CD4-positive, alpha-beta T cell (primary cell): ENCODE measurements at regions not wholly inside any gene's neighbourhood (a gene's known extent, or its start where the extent isn't known, plus 50 kb on each side); places are given as distances from the start of the nearest gene placed in this dataset.

Experiments
- ATAC-seq: fragments of 200-7000 bp; cut with Tn5 transposase; one replicate; pipeline ENCODE4 v1.10.0; 2022; ENCODE audit warnings: mild to moderate bottlenecking; ENCODE audit not compliant: poor library complexity
- CTCF ChIA-PET: fragments of 350-600 bp; sonication (Branson Sonifier 250); formaldehyde crosslinking; loops from one replicate; lab custom pipeline; 2021; ENCODE audit warnings: antibody characterized with exemption, inconsistent platforms; lab: Charles Lee
- POLR2A ChIA-PET: fragments of 350-600 bp; sonication (Branson Sonifier 250); formaldehyde crosslinking; loops from one replicate; lab custom pipeline; 2021; ENCODE audit warnings: antibody characterized with exemption, inconsistent platforms; lab: Charles Lee
- DNase-seq, 14 experiments: peaks; one replicate each; pipeline ENCODE4 v3.0.0-alpha.2; 2013 to 2020; ENCODE audit warnings: mixed read lengths in 2 of 14
- H3K27ac ChIP-seq, 2 donors: one replicate each; pipeline versions ENCODE4 v1.5.1 to v1.7.0; 2013; ENCODE audit warnings: low read length in 2 of 2, low read depth in 1 of 2, mild to moderate bottlenecking in 1 of 2
- H3K27me3 ChIP-seq, 2 experiments: 1 replicate in 1 of 2; 2 replicates in 1 of 2; pipeline versions ENCODE4 v1.6.1 to v1.7.0; 2013; ENCODE audit warnings: low read length in 2 of 2, control low read depth in 1 of 2, mild to moderate bottlenecking in 1 of 2, moderate library complexity in 1 of 2; ENCODE audit not compliant: insufficient read depth in 2 of 2, control insufficient read depth in 1 of 2
- H3K36me3 ChIP-seq: one replicate; pipeline ENCODE4 v1.6.1; 2013; ENCODE audit warnings: low read length, control low read depth; ENCODE audit not compliant: insufficient read depth
- H3K4me1 ChIP-seq: one replicate; pipeline ENCODE4 v1.6.1; 2013; ENCODE audit warnings: low read length, control low read depth; ENCODE audit not compliant: insufficient read depth
- H3K4me3 ChIP-seq: one replicate; pipeline ENCODE4 v1.5.1; 2013; ENCODE audit warnings: mild to moderate bottlenecking, low read length, moderate library complexity
- H3K9me3 ChIP-seq, 2 experiments: 1 replicate in 1 of 2; 2 replicates in 1 of 2; pipeline versions ENCODE4 v1.6.1 to v1.7.0; 2013; ENCODE audit warnings: low read length in 2 of 2, mild to moderate bottlenecking in 2 of 2, control low read depth in 1 of 2, moderate library complexity in 1 of 2; ENCODE audit not compliant: control insufficient read depth in 1 of 2, insufficient read depth in 1 of 2
- H3K27ac Mint-ChIP-seq: one replicate; pipeline ENCODE4 v1.8.0; 2020; ENCODE audit warnings: mixed read lengths
- H3K27me3 Mint-ChIP-seq: one replicate; pipeline ENCODE4 v1.8.0; 2021; ENCODE audit warnings: mixed read lengths
- H3K36me3 Mint-ChIP-seq: one replicate; pipeline ENCODE4 v1.8.0; 2021; ENCODE audit warnings: low read depth, mixed read lengths
- H3K4me1 Mint-ChIP-seq: one replicate; pipeline ENCODE4 v1.8.0; 2021; ENCODE audit warnings: low read depth, mixed read lengths
- H3K4me3 Mint-ChIP-seq: one replicate; pipeline ENCODE4 v1.8.0; 2020; ENCODE audit warnings: mild to moderate bottlenecking, mixed read lengths
- H3K9me3 Mint-ChIP-seq: one replicate; pipeline ENCODE4 v1.8.0; 2020; ENCODE audit warnings: mixed read lengths
- CTCF ChIP-seq: fragments of 200-600 bp; IDR thresholded peaks from one replicate; pipeline ENCODE4 v1.8.0; 2022; ENCODE audit warnings: antibody characterized with exemption, mild to moderate bottlenecking
- intact Hi-C, 2 experiments: fragments of 100-400 bp; cut with DNase I in 1 of 2; cut with micrococcal nuclease in 1 of 2; formaldehyde crosslinking; loops; one replicate each; pipeline versions ENCODE4 v1.15.1 to v1.9.0; 2023 to 2025; cut with DNase I, micrococcal nuclease

- Mint-ChIP-seq H3K27me3 (peaks cover 26% of the 10 kb centered on the region), H3K27ac (no peak overlapping the region), H3K9me3 (no peaks in the 10 kb centered on the region), H3K4me1 (no peaks in the 10 kb centered on the region), H3K4me3 (no peak overlapping the region), H3K36me3 (no peaks in the 10 kb centered on the region)
- no peak for ATAC-seq
- intact Hi-C loops: no loop called here
- no peaks in the 10 kb centered on the region for H3K36me3 ChIP-seq
- CTCF ChIA-PET: no interaction called here
- H3K4me3 ChIP-seq: no peak overlapping the region
- no peak for TF ChIP-seq CTCF
- POLR2A ChIA-PET: no interaction called here
- H3K27me3 ChIP-seq: no peaks in the 10 kb centered on the region
- no peak for DNase-seq
- H3K27ac ChIP-seq: no peak overlapping the region
- no peaks in the 10 kb centered on the region for H3K4me1 ChIP-seq
- H3K9me3 ChIP-seq: no peaks in the 10 kb centered on the region
Observed at GRCh38 chr2:67899187-67899586, 163.6 kb downstream of the C1D start.

GRCh38 chr2:67900826-67901225 is 162.0 kb downstream of the C1D start:
- intact Hi-C loops: no loop called here
- no peak overlapping the region for H3K4me3 Mint-ChIP-seq
- no peak overlapping the region for H3K27ac ChIP-seq
- no peaks in the 10 kb centered on the region for H3K4me1 Mint-ChIP-seq
- no peaks in the 10 kb centered on the region for H3K36me3 ChIP-seq
- H3K36me3 Mint-ChIP-seq: no peaks in the 10 kb centered on the region
- peaks cover 22% of the 10 kb centered on the region for H3K27me3 Mint-ChIP-seq
- ChIA-PET POLR2A (no interaction called here), CTCF (no interaction called here)
- H3K9me3 ChIP-seq: no peaks in the 10 kb centered on the region
- H3K27ac Mint-ChIP-seq: no peak overlapping the region
- no peaks in the 10 kb centered on the region for H3K9me3 Mint-ChIP-seq
- no peak overlapping the region for H3K4me3 ChIP-seq
- H3K4me1 ChIP-seq: no peaks in the 10 kb centered on the region
- TF ChIP-seq CTCF: no peak
- ATAC-seq: no peak
- DNase-seq: no peak
- no peaks in the 10 kb centered on the region for H3K27me3 ChIP-seq

DNA sequence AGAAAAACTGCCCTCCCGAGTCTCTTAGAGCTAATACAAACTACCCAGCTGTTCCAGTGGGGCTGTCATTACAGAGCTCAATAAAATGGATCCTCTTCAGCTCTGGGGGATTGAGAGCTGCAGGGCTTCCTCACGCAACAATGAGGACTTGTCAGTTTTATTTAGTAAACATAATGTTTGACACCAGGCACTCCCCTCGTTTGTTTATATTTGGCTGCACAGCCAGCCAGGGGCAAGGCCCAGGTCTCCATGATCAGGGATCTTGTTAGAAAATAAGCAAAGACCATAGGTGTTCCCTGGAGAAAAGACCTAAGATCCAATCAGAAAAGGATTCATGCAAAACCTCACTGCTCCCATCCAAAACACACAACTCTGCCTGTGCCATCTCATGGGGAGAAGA is 158.2 kb downstream of the C1D start:
- CTCF ChIA-PET: no interaction called here
- Histone ChIP-seq H3K4me1 (no peaks in the 10 kb centered on the region), H3K4me3 (no peak overlapping the region), H3K9me3 (peaks cover 0 to 3% of the 10 kb centered on the region in 2 experiments), H3K27ac (no peak overlapping the region), H3K27me3 (no peaks in the 10 kb centered on the region), H3K36me3 (no peaks in the 10 kb centered on the region)
- Mint-ChIP-seq H3K9me3 (no peaks in the 10 kb centered on the region), H3K36me3 (no peaks in the 10 kb centered on the region), H3K27me3 (peaks cover 10% of the 10 kb centered on the region), H3K4me1 (no peaks in the 10 kb centered on the region), H3K27ac (no peak overlapping the region), H3K4me3 (no peak overlapping the region)
- ATAC-seq (no peak), DNase-seq (no peak)
- intact Hi-C loops: no loop called here
- no peak for TF ChIP-seq CTCF
- POLR2A ChIA-PET: no interaction called here
